ENCODE measurements at regions not wholly inside any gene's neighbourhood (a gene's known extent, or its start where the extent isn't known, plus 50 kb on each side); places are given as distances from the start of the nearest gene placed in this dataset.

- TF ChIP-seq EZH2 (IDR thresholded peaks at IDR 0.05; ENCODE audit: borderline replicate concordance, low read length) (no peak), CTCF (conservative IDR thresholded peaks at IDR 0.05 in 1 of 2, IDR thresholded peaks at IDR 0.05 in 1 of 2; ENCODE audit: extremely low read depth in 1 of 2, insufficient read depth in 1 of 2, low read depth in 1 of 2, low read length in 2 of 2) (no peak)
Observed at GRCh38 chr1:163440090-163440489, 118.3 kb downstream of the NUF2 start.
